ENCODE measurements at regions not wholly inside any gene's neighbourhood (a gene's known extent, or its start where the extent isn't known, plus 50 kb on each side); places are given as distances from the start of the nearest gene placed in this dataset.

DNA sequence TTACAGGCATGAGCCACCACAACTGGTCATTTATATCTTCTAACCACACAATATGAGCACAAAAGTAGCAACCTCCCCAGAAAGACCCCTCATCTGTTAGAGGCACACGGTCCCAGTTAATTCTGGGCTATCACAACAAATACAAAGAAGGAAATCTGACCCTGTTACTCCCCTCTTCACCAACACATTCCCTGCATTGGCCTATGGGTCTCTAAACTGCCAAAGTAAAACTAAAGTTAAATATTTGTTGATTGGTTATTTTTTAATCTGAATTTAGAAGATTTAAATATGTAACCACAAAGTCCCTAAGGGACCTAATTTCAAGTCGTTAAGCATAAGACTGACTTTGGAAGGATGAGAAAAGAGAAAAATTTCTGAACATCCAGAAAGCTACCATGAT lies 496.7 kb upstream of the NMUR2 start:
- Histone ChIP-seq H3K4me1 (no peaks in the 10 kb centered on the region), H3K27ac (no peak overlapping the region), H3K4me3 (no peak overlapping the region), H3K36me3 (no peaks in the 10 kb centered on the region), H3K27me3 (no peaks in the 10 kb centered on the region), H3K9me3 (no peaks in the 10 kb centered on the region)
- TF ChIP-seq POLR2AphosphoS5 (IDR thresholded peaks at IDR 0.05) (no peak), CTCF (IDR thresholded peaks at IDR 0.05) (no peak), POLR2A (IDR thresholded peaks at IDR 0.05) (no peak), EP300 (IDR thresholded peaks at IDR 0.05) (no peak)
- WGBS, 2 donors, result 50 to 69% methylated on average over 2 of the region's 2 CpGs
- ATAC-seq (ENCODE audit: low FRiP score in 2 of 2), result no peak
- DNase-seq, result no peak

DNA sequence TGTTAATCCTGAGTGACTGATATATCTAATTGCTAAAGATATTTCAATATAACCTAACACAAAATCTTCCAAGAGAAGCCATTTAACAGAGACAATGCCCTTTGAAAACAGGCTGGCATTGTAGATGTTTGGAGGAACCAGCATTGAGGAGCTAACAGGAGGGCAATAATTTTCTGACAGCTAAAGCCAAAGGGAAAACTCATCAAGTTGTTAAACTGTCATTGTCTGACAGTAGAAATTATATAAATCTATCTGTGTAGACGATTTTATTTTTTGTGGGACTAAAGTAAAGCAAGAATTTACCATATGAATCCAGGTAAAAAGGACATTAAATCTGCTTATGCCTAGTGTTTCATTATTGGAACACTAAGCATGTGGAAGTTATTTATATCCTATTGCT lies 500.2 kb upstream of the NMUR2 start:
- Histone ChIP-seq H3K4me3 (no peak overlapping the region), H3K27ac (no peak overlapping the region), H3K4me1 (no peaks in the 10 kb centered on the region), H3K9me3 (no peaks in the 10 kb centered on the region), H3K27me3 (no peaks in the 10 kb centered on the region), H3K36me3 (no peaks in the 10 kb centered on the region)
- DNase-seq (no peak), ATAC-seq (ENCODE audit: low FRiP score in 2 of 2) (no peak)
- TF ChIP-seq POLR2A (IDR thresholded peaks at IDR 0.05) (no peak), EP300 (IDR thresholded peaks at IDR 0.05) (no peak)
- 41 to 70% methylated on average over 1 of the region's 1 CpG for WGBS, 2 donors

DNA sequence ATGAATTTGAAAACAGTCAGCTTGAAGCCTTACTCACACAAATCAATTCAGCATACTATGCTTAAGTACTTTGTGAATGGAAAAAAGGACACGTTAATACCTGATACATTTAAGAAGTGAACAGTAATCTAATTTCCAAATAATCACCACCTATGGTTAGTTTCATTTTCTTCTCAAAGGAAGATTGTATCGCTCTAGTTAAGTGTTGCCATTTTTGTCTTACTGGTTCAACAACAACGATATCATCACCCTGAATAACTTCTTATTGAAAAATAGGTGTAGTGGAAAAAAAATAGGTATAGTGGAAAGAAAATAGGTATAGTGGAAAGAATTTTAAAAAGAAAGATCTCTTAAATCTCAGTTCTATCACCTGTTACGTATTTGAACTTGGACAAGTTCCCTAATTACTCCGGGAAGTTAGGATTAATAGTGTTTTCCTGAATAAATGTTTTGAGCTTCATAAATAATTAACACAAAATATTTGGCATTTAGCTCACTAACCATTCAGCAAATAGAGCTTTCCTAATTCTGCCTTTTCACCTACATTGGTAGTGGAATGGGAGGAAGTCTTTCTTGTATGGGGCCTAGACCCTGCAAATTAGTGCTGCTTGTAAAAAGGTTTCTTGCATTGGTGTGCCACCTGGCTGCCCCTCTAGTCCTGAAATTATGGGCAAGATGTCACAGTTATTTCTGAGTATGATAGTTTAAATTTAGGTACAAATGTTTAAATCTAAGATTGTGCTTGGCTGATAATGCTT lies 502.6 kb upstream of the NMUR2 start:
- H3K4me3 ChIP-seq, result no peak overlapping the region
- ATAC-seq (ENCODE audit: low FRiP score in 2 of 2) (no peak), DNase-seq (no peak)
- H3K9me3 ChIP-seq, result no peaks in the 10 kb centered on the region
- H3K27me3 ChIP-seq, result no peaks in the 10 kb centered on the region
- 79 to 80% methylated on average over 5 of the region's 5 CpGs for WGBS, 2 donors
- no peak overlapping the region for H3K27ac ChIP-seq
- TF ChIP-seq POLR2A (IDR thresholded peaks at IDR 0.05), result no peak
- no peak for TF ChIP-seq EP300 (IDR thresholded peaks at IDR 0.05)
- no peak for TF ChIP-seq CTCF (IDR thresholded peaks at IDR 0.05)
- TF ChIP-seq POLR2AphosphoS5 (IDR thresholded peaks at IDR 0.05), result no peak
- H3K36me3 ChIP-seq, result no peaks in the 10 kb centered on the region
- H3K4me1 ChIP-seq, result no peaks in the 10 kb centered on the region

- TF ChIP-seq POLR2AphosphoS5 (IDR thresholded peaks at IDR 0.05) (no peak), CTCF (IDR thresholded peaks at IDR 0.05) (no peak), POLR2A (IDR thresholded peaks at IDR 0.05) (no peak), EP300 (IDR thresholded peaks at IDR 0.05) (no peak)
- Histone ChIP-seq H3K4me1 (no peaks in the 10 kb centered on the region), H3K9me3 (no peaks in the 10 kb centered on the region), H3K27me3 (no peaks in the 10 kb centered on the region), H3K27ac (no peak overlapping the region), H3K4me3 (no peak overlapping the region), H3K36me3 (no peaks in the 10 kb centered on the region)
- no peak for ATAC-seq (ENCODE audit: low FRiP score in 2 of 2)
- no peak for DNase-seq
- WGBS, 2 donors, result 58 to 67% methylated on average over 4 of the region's 4 CpGs
These were observed 507.8 kb upstream of the NMUR2 start for GRCh38 chr5:152912924-152913323.

DNA sequence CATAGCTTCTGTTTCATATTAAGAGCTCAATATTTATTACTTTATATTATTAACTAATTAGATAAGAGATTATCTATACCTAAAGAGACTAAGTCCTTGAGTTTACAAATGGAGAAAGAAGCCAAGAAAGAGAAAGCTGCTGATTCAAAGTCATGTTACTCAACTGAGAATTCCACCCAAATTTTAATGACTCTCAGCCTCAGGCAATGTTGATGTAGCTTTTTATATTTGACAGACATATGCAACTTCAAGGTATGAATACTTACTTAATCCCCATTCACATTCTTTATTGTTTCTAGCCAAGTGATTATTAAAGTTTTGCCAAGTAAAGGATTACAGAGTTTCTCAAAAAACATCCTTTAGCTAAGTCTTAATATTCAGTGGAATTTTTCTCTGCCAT lies 527.5 kb upstream of the NMUR2 start:
- ATAC-seq (ENCODE audit: low FRiP score in 2 of 2), result no peak
- H3K4me1 ChIP-seq, result no peaks in the 10 kb centered on the region
- H3K4me3 ChIP-seq, result no peak overlapping the region
- TF ChIP-seq CTCF (IDR thresholded peaks at IDR 0.05) (no peak), POLR2A (IDR thresholded peaks at IDR 0.05) (no peak)
- no peak overlapping the region for H3K27ac ChIP-seq
- H3K27me3 ChIP-seq, result no peaks in the 10 kb centered on the region
- H3K36me3 ChIP-seq, result no peaks in the 10 kb centered on the region
- no peak for DNase-seq
- H3K9me3 ChIP-seq, result no peaks in the 10 kb centered on the region

Data from upper lobe of left lung (tissue), 6 donors.